ENCODE measurements at regions not wholly inside any gene's neighbourhood (a gene's known extent, or its start where the extent isn't known, plus 50 kb on each side); places are given as distances from the start of the nearest gene placed in this dataset.
A peak's percentile ranks its signal among the peaks of the same experiment; 100 is the strongest.

GRCh38 chr6:104281370-104281769 is 578.3 kb downstream of the HACE1 start:
- Mint-ChIP-seq H3K36me3 (ENCODE audit: low read depth) (no peaks in the 10 kb centered on the region), H3K27ac (no peak overlapping the region), H3K9me3 (peaks cover 11% of the 10 kb centered on the region), H3K4me3 (no peak overlapping the region), H3K27me3 (ENCODE audit: low read depth, poor library complexity) (no peaks in the 10 kb centered on the region), H3K4me1 (peaks cover 5% of the 10 kb centered on the region)
- DNase-seq: no peak
- no peak for TF ChIP-seq CTCF (IDR thresholded peaks at IDR 0.05)

- no peaks in the 10 kb centered on the region for H3K27me3 Mint-ChIP-seq (ENCODE audit: low read depth, poor library complexity)
- no peak for DNase-seq
- H3K4me1 Mint-ChIP-seq: peaks cover 4% of the 10 kb centered on the region
- no peak for TF ChIP-seq CTCF (IDR thresholded peaks at IDR 0.05)
- no peaks in the 10 kb centered on the region for H3K36me3 Mint-ChIP-seq (ENCODE audit: low read depth)
- no peaks in the 10 kb centered on the region for H3K9me3 Mint-ChIP-seq
- H3K27ac Mint-ChIP-seq: no peak overlapping the region
- no peak overlapping the region for H3K4me3 Mint-ChIP-seq
Measured at GRCh38 chr6:104268389-104268788, 591.3 kb downstream of the HACE1 start.

DNA sequence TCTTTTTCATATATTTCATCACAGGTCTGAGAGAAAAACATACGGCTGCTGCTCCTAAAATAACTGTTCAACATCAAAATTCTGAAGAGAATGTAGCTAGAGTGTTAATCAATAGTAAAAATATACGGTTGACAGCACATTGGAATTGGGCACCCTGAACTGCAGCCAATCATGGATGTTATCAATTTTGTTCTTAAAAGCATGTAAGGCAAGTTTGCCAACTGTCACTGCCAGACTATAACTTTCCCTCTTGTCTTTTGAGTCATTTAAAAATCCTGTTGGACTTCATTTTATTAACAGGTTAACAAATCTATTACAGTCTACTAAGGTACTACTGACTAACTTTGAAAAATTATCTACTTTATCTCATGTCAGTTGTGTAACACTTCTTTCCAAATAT is 592.8 kb downstream of the HACE1 start:
- DNase-seq: no peak
- Mint-ChIP-seq H3K27ac (no peak overlapping the region), H3K36me3 (ENCODE audit: low read depth) (no peaks in the 10 kb centered on the region), H3K4me1 (peaks cover 4% of the 10 kb centered on the region), H3K4me3 (no peak overlapping the region), H3K9me3 (no peaks in the 10 kb centered on the region), H3K27me3 (ENCODE audit: low read depth, poor library complexity) (no peaks in the 10 kb centered on the region)
- TF ChIP-seq CTCF (IDR thresholded peaks at IDR 0.05): no peak

- TF ChIP-seq CTCF (IDR thresholded peaks at IDR 0.05): no peak
- H3K9me3 Mint-ChIP-seq: no peaks in the 10 kb centered on the region
- no peak overlapping the region for H3K27ac Mint-ChIP-seq
- no peak for DNase-seq
- H3K27me3 Mint-ChIP-seq (ENCODE audit: low read depth, poor library complexity): peaks cover 4% of the 10 kb centered on the region
- peaks cover 23% of the 10 kb centered on the region for H3K4me1 Mint-ChIP-seq
- H3K4me3 Mint-ChIP-seq: no peak overlapping the region
- H3K36me3 Mint-ChIP-seq (ENCODE audit: low read depth): no peaks in the 10 kb centered on the region
Measured at GRCh38 chr6:104256646-104257045, 603.1 kb downstream of the HACE1 start.

DNA sequence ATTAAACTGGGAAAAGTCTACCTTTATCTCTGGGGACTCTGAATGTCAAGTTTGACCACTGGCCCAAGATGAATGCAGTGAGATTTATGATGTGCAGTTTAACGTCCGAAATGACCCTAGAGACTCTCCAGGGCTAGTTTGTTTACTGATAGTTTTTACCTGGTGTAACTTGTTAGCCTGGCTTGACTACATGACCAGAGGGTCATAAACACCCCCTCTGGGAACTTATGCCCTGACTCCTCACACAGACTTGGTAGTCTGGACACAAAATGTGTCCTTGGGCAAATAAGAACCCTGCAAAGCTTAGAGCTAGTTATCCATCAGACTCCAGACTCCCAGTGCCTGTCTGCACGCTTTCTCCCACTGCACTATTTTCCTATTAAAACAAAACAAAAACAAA is 606.5 kb downstream of the HACE1 start:
- no peak for TF ChIP-seq CTCF (IDR thresholded peaks at IDR 0.05)
- H3K36me3 Mint-ChIP-seq (ENCODE audit: low read depth): no peaks in the 10 kb centered on the region

DNA sequence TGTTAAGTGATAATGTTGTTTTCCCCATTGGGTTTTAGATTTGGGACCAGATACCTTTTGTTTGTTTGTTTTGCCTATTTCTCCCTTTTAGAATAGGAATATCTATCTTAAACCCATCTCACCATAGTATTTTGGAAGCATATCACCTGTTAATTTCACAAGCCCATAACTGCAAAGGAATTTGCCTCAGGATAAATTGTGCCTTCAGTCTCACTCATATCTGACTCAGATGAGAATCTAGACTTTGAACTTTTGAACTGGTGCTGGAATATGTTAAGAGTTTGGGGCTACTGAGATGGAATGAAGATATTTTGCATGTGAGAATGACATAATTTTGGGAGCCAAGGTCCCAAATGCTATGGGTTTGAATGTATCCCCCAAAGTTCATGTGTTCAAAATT is 607.4 kb downstream of the HACE1 start:
- H3K9me3 Mint-ChIP-seq: peaks cover 5% of the 10 kb centered on the region
- H3K4me1 Mint-ChIP-seq: peaks cover 23% of the 10 kb centered on the region
- peaks cover 6% of the 10 kb centered on the region for H3K27me3 Mint-ChIP-seq (ENCODE audit: low read depth, poor library complexity)
- H3K4me3 Mint-ChIP-seq: no peak overlapping the region
- no peak for DNase-seq
- H3K36me3 Mint-ChIP-seq (ENCODE audit: low read depth): no peaks in the 10 kb centered on the region
- no peak overlapping the region for H3K27ac Mint-ChIP-seq
- no peak for TF ChIP-seq CTCF (IDR thresholded peaks at IDR 0.05)

More for the DNA sequence above, 606.5 kb downstream of the HACE1 start:
- peaks cover 23% of the 10 kb centered on the region for H3K4me1 Mint-ChIP-seq
- H3K9me3 Mint-ChIP-seq: no peaks in the 10 kb centered on the region
- H3K27ac Mint-ChIP-seq: peak overlapping the region; percentile 64
- H3K27me3 Mint-ChIP-seq (ENCODE audit: low read depth, poor library complexity): peaks cover 6% of the 10 kb centered on the region
- DNase-seq: no peak
- no peak overlapping the region for H3K4me3 Mint-ChIP-seq

All from nephron progenitor cell (in vitro differentiated cells).